Activated CD4-positive, alpha-beta memory T cell treated with anti-CD3 and anti-CD28 coated beads, Interleukin-2, amount 10 ng/mL, durations not matched to agents 7 days and 5 days (primary cell): ENCODE measurements at regions not wholly inside any gene's neighbourhood (a gene's known extent, or its start where the extent isn't known, plus 50 kb on each side); places are given as distances from the start of the nearest gene placed in this dataset.
"Not testable (repeated sequence)": the region's sequence is repeated elsewhere in the genome, so short reads cannot be mapped to it uniquely, and the experiment has no call there.

Experiments
- CTCF ChIA-PET: fragments of 350-600 bp; sonication (Branson Sonifier 250); formaldehyde crosslinking; loops from one replicate; lab custom pipeline; 2021; ENCODE audit warnings: antibody characterized with exemption, inconsistent platforms; lab: Charles Lee
- POLR2A ChIA-PET: fragments of 350-600 bp; sonication (Branson Sonifier 250); formaldehyde crosslinking; loops from one replicate; lab custom pipeline; 2021; ENCODE audit warnings: antibody characterized with exemption; lab: Charles Lee
- DNase-seq: peaks from one replicate; pipeline ENCODE4 v3.0.0-alpha.2; 2020
- H3K27ac Mint-ChIP-seq: one replicate; pipeline ENCODE4 v1.8.0; 2021; ENCODE audit warnings: mild to moderate bottlenecking, mixed read lengths
- H3K27me3 Mint-ChIP-seq: one replicate; pipeline ENCODE4 v1.8.0; 2021; ENCODE audit warnings: mixed read lengths
- H3K36me3 Mint-ChIP-seq: one replicate; pipeline ENCODE4 v1.8.0; 2021; ENCODE audit warnings: low read depth, mixed read lengths
- H3K4me1 Mint-ChIP-seq: one replicate; pipeline ENCODE4 v1.8.0; 2021; ENCODE audit warnings: mixed read lengths
- H3K4me3 Mint-ChIP-seq: one replicate; pipeline ENCODE4 v1.8.0; 2021; ENCODE audit warnings: mild to moderate bottlenecking, mixed read lengths
- H3K9me3 Mint-ChIP-seq: one replicate; pipeline ENCODE4 v1.8.0; 2021; ENCODE audit warnings: mixed read lengths

DNA sequence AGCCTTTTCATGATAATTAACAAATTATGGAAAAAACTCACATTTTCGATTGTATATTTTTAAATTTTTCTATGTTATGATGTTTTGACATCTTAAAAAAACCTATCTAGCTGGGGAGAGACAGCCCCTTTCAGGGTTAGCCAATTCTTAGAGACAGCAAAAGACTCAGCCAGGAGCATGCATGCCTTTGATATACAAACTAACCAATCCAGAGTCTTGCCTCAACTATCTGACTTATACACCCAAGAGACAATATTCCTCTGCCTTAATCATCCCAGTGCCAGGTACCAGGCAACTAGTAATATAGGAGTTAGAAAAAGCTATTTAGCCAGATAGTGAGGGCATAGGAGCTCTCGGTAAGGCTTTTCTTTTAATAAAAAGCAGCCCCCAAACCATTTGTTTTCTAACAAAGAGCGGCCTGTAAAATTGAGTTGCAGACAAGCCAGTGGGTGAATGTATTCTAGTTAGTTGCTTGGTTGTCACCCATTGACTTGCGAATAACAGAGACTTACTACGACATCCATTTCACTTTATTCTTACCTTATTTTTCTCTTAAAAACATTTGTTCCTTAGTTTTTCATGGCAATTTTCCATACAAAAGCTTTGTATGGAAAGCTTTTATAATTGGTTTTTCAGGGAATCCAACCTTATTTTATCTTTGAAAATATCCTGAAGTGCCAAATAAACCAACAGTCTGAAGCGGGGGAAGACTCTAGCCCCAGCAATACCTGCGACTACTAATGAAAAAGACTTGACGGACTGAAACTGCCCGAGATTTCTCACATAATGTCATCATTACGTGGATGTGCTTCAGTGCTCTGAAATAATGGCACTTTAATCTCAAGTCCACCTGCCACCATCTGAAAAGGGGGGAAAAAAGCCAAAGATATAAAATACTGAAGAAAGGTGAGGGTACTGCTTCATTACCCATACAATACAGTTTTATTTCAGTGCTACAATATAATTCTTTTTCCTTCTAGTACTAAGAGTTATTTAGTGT is 64.6 kb upstream of the ATP2C1 start:
- Mint-ChIP-seq H3K4me1 (no peaks in the 10 kb centered on the region), H3K27me3 (peaks cover 19% of the 10 kb centered on the region)
- CTCF ChIA-PET: no interaction called here

DNA sequence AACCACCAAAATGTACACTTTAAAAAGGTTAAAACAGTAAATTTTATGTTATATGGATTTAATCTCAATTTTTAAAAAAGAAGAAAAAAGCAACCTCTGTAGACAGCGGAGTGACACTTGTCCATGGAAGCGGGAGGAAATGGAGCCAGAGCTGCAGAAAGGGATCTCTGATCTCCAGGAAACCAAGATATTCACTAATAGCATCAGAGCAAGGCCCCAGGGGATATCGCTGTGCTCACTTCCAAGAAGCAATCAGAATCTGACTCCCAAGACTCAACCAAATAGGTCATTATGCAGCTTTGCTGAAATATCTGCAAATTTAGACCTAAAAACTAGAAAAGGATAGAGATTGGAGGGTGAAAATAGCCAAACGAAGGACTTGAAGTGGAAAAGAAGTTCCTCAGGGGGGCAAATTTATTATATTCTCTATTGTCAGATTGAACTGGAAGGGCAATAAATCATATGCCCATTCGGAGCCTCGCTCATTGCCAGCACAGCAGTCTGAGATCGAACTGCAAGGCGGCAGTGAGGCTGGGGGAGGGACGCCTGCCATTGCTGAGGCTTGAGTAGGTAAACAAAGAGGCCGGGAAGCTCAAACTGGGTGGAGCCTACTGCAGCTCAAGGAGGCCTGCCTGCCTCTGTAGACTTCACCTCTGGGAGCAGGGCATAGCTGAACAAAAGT is 62.0 kb upstream of the ATP2C1 start:
- H3K9me3 Mint-ChIP-seq: no peaks in the 10 kb centered on the region
- ChIA-PET POLR2A (no interaction called here), CTCF (no interaction called here)
- H3K36me3 Mint-ChIP-seq: no peaks in the 10 kb centered on the region
- no peak for DNase-seq
- H3K4me1 Mint-ChIP-seq: no peaks in the 10 kb centered on the region
- no peak overlapping the region for H3K4me3 Mint-ChIP-seq
- H3K27me3 Mint-ChIP-seq: peaks cover 17% of the 10 kb centered on the region
- H3K27ac Mint-ChIP-seq: no peak overlapping the region

More for the DNA sequence above, 64.6 kb upstream of the ATP2C1 start:
- Mint-ChIP-seq H3K36me3 (no peaks in the 10 kb centered on the region), H3K27ac (no peak overlapping the region), H3K9me3 (no peaks in the 10 kb centered on the region), H3K4me3 (no peak overlapping the region)
- DNase-seq: no peak
- POLR2A ChIA-PET: no interaction called here

DNA sequence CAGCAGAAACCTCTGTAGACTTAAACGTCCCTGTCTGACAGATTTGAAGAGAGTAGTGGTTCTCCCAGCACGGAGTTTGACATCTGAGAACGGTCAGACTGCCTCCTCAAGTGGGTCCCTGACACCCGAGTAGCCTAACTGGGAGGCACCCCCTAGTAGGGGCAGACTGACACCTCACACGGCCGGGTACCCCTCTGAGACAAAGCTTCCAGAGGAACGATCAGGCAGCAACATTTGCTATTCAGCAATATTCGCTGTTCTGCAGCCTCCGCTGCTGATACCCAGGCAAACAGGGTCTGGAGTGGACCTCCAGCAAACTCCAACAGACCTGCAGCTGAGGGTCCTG is 61.5 kb upstream of the ATP2C1 start:
- H3K4me3 Mint-ChIP-seq, H3K27ac Mint-ChIP-seq, H3K36me3 Mint-ChIP-seq, CTCF ChIA-PET, DNase-seq, H3K4me1 Mint-ChIP-seq, H3K9me3 Mint-ChIP-seq, POLR2A ChIA-PET: not testable (repeated sequence)
- peaks cover 17% of the 10 kb centered on the region for H3K27me3 Mint-ChIP-seq

DNA sequence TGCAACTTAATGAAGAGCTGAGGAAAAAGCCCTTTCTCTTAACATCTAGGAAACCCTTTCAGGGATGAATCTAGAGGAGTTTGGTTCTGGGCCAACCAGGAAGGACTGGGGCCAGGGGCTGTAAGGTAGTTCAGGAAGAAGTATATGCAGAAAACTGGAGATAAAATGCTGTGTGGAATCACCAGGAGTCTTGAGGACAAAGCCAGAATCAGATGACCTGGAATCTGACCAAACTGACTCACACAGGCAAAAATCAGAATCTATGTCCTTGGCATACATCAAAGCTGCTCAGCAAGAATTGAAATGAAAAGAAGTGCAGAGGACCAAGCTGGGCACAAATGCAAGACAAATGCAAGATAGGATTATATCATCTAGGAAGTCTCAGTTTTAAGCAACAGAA is 59.4 kb upstream of the ATP2C1 start:
- DNase-seq: no peak
- POLR2A ChIA-PET: no interaction called here
- H3K27me3 Mint-ChIP-seq: peaks cover 17% of the 10 kb centered on the region
- no peak overlapping the region for H3K4me3 Mint-ChIP-seq
- H3K27ac Mint-ChIP-seq: no peak overlapping the region
- CTCF ChIA-PET: no interaction called here
- no peaks in the 10 kb centered on the region for H3K4me1 Mint-ChIP-seq
- no peaks in the 10 kb centered on the region for H3K36me3 Mint-ChIP-seq
- H3K9me3 Mint-ChIP-seq: no peaks in the 10 kb centered on the region

DNA sequence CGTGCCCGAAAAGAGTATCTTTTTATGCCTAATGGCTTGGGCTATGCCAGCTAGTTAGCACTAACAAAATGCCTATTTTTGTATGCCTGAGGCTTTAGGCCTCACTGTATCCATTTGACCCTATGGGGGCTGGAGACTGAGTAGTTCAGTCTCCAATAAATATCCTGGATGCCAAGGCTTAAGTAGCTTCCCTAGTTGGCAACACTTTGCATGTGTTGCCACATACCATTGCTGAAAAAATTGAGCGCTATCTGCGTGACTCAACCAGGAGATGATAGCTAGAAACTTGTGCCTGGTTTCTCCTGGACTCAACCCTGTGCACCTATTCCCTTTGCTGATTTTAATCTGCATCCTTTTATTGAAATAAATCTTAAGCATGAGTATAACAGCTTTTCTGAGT is 58.4 kb upstream of the ATP2C1 start:
- Mint-ChIP-seq H3K4me3 (no peak overlapping the region), H3K9me3 (no peaks in the 10 kb centered on the region), H3K4me1 (no peaks in the 10 kb centered on the region), H3K27me3 (peaks cover 17% of the 10 kb centered on the region), H3K27ac (no peak overlapping the region), H3K36me3 (no peaks in the 10 kb centered on the region)
- ChIA-PET POLR2A (no interaction called here), CTCF (no interaction called here)
- DNase-seq: no peak

DNA sequence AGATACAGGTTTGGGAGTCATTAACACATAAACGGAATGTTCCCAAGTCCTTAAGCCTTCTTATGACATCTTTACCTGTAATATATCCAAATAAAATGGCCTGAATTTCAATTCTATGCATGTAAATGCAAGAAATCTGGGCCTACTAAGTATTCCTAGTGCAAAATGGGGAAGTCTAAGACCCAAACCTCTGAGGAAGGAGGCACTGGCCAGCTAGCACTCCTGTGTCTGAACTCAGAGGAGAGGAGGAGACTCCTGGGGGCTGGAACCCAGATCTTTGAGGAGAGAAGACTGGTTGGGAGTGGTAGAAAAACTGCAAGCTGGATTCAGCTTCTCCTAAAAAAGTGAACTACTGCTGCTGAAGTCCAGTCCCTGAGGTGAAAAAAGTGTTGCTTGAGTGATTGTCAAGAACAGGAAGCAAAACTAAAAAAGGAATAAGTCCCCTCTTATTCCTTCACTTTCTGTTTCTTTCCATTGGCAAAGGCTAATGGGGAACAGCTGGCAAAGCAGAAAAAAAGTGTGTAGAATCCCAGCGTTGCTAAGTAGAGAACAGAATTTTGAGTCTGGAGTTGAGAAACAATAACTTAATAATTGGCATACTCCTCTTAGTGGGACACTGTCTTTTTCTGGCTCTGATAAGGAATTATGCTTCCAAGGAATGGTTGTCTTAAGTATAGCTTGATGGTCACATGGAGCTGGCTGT is 54.8 kb upstream of the ATP2C1 start:
- Mint-ChIP-seq H3K4me3 (no peak overlapping the region), H3K9me3 (no peaks in the 10 kb centered on the region), H3K27ac (no peak overlapping the region), H3K4me1 (no peaks in the 10 kb centered on the region), H3K36me3 (no peaks in the 10 kb centered on the region), H3K27me3 (peaks cover 2% of the 10 kb centered on the region)
- POLR2A ChIA-PET: no interaction called here
- CTCF ChIA-PET: no interaction called here
- DNase-seq: no peak

DNA sequence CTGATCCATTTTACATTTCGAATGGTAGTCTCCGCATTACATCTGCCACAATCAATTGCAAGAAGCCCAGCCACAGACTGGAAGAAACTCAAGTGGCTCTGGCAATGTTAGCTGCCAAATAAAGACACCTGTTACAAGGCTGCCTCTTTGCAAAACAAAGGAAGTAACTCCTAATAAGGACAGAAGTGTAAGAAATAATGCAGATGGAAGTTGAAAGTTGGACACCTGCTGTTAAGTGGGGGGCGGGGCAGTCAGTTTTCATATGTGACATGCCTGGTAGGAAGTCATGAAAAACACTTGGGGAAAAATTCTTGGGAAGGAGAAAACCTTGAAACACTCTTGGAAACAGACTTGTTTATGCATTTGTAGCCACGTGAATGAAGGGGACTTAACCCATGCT is 54.1 kb upstream of the ATP2C1 start:
- H3K36me3 Mint-ChIP-seq: no peaks in the 10 kb centered on the region
- no peak for DNase-seq
- CTCF ChIA-PET: no interaction called here
- H3K27ac Mint-ChIP-seq: no peak overlapping the region
- peaks cover 1% of the 10 kb centered on the region for H3K27me3 Mint-ChIP-seq
- H3K4me3 Mint-ChIP-seq: no peak overlapping the region
- no peaks in the 10 kb centered on the region for H3K9me3 Mint-ChIP-seq
- POLR2A ChIA-PET: no interaction called here
- H3K4me1 Mint-ChIP-seq: no peaks in the 10 kb centered on the region

DNA sequence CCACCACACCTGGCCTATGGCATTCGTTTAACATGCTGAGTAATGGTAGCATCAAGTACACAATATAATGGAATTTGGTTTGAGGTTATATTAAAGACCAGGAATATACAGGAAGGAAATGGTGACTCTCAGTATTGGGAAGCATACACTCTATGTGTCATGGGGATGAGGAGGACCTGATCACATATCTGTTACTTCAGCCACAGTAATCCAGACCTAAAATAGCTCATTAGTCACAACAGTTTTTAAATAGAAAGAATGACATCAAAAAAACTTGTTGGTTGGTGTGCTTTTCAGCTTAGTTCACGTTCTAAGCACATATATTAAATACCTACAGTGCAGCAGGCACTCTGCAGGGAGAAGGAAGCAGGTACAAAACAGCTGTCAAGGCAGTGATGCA is 52.5 kb upstream of the ATP2C1 start:
- Mint-ChIP-seq H3K4me3 (no peak overlapping the region), H3K36me3 (no peaks in the 10 kb centered on the region), H3K27me3 (peaks cover 1% of the 10 kb centered on the region), H3K27ac (no peak overlapping the region), H3K9me3 (no peaks in the 10 kb centered on the region), H3K4me1 (no peaks in the 10 kb centered on the region)
- ChIA-PET POLR2A (no interaction called here), CTCF (no interaction called here)
- DNase-seq: no peak

DNA sequence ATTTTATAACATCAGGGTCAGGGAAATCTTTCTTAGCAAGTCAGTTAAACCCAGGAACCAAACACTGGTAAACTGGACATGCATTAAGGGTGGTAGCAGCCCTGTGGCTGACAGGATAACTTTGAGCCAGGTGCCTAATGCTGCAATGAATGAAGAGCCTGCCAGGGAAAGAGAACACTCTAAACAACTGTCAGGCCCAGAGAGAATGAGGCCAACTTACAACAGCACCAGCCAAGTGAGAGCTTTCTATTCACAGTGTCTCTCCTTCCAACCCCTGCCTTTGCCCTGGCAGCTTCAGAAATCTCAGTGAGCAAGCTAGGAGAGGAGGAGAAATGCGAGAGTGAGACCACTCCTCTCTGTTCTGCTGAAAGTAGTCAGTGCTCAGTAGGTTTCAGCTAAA is 50.4 kb upstream of the ATP2C1 start:
- Mint-ChIP-seq H3K9me3 (no peaks in the 10 kb centered on the region), H3K27me3 (peaks cover 5% of the 10 kb centered on the region), H3K4me1 (no peaks in the 10 kb centered on the region), H3K27ac (no peak overlapping the region), H3K4me3 (no peak overlapping the region), H3K36me3 (no peaks in the 10 kb centered on the region)
- DNase-seq: no peak
- ChIA-PET POLR2A (no interaction called here), CTCF (no interaction called here)
